K562 (cell line): ENCODE measurements at regions not wholly inside any gene's neighbourhood (a gene's known extent, or its start where the extent isn't known, plus 50 kb on each side); places are given as distances from the start of the nearest gene placed in this dataset.

Experiments
- ATAC-seq: fragments of 200-7000 bp; cut with Tn5 transposase; 3 replicates; pipeline ENCODE4 v1.9.1; 2020; ENCODE audit warnings: moderate library complexity
- BruUV-seq: library from RNA; stranded (reverse); fragments of 400-500 nt; replicated peaks from 2 replicates; lab custom pipeline; 2021; lab: Mats Ljungman, UMichigan
- CTCF ChIA-PET: fragments of 300-600 bp; formaldehyde crosslinking; extraction: SDS; loops from one replicate; lab custom pipeline; 2021; ENCODE audit warnings: low intra/inter-chr PET ratio; lab: Yijun Ruan, JAX
- POLR2A ChIA-PET: fragments of 300-600, 350-650 bp; sonication (Branson Sonifier 250); formaldehyde crosslinking; extraction: SDS; loops from one replicate; lab custom pipeline; 2021; ENCODE audit warnings: antibody characterized with exemption, inconsistent platforms; lab: Yijun Ruan, JAX
- DNase-seq, 4 experiments: peaks; one replicate each; pipeline versions ENCODE4 v3.0.0 to v3.0.0-alpha.2; 2011 to 2018; ENCODE audit warnings: low spot score in 3 of 4, mixed read lengths in 3 of 4; ENCODE audit errors: extremely low read depth in 1 of 4
- FAIRE-seq: peaks from 2 replicates; lab custom pipeline; 2011; peaks lifted over from hg19 to GRCh38; lab: Jason Lieb, UNC
- H2AFZ ChIP-seq: 2 replicates; pipeline ENCODE4 v1.6.0; 2011; ENCODE audit warnings: low read depth, low read length, control low read depth, inconsistent platforms
- H3K27ac ChIP-seq: fragments of 200-600 bp; 3 replicates; pipeline ENCODE4 v1.8.0; 2011; ENCODE audit warnings: low read depth, mild to moderate bottlenecking, control low read depth, inconsistent platforms, low read length, moderate library complexity, mixed read lengths; ENCODE audit errors: extremely low read depth
- H3K27me3 ChIP-seq, 2 experiments: fragments of 300-600 bp in 1 of 2; 2 replicates in 1 of 2; 3 replicates in 1 of 2; pipeline versions ENCODE4 v1.6.0 to v1.8.0; 2011; ENCODE audit warnings: inconsistent platforms in 2 of 2, low read length in 2 of 2, mild to moderate bottlenecking in 1 of 2, mixed read lengths in 1 of 2, moderate library complexity in 1 of 2; ENCODE audit not compliant: control insufficient read depth in 2 of 2, insufficient read depth in 2 of 2
- H3K36me3 ChIP-seq: fragments of 300-600 bp; 3 replicates; pipeline ENCODE4 v1.8.0; 2011; ENCODE audit warnings: mild to moderate bottlenecking, low read length, inconsistent platforms; ENCODE audit not compliant: control insufficient read depth, insufficient read depth
- H3K4me1 ChIP-seq, 2 experiments: fragments of 200-600 bp in 1 of 2; replicated peaks in 1 of 2; 2 replicates in 1 of 2; 3 replicates in 1 of 2; pipeline versions ENCODE4 v1.5.1 to v1.8.0; 2011; ENCODE audit warnings: inconsistent platforms in 2 of 2, low read length in 2 of 2, mild to moderate bottlenecking in 1 of 2, mixed read lengths in 1 of 2, moderate library complexity in 1 of 2; ENCODE audit not compliant: control insufficient read depth in 2 of 2, insufficient read depth in 2 of 2
- H3K4me2 ChIP-seq: 2 replicates; pipeline ENCODE4 v1.6.1; 2011; ENCODE audit warnings: low read length, control low read depth, inconsistent platforms, mixed read lengths; ENCODE audit not compliant: insufficient read depth
- H3K4me3 ChIP-seq: fragments of 200-600 bp; sonication (generic), shearing (Covaris generic); 2 replicates; pipeline ENCODE4 v1.5.1; 2016; ENCODE audit warnings: control low read depth, inconsistent platforms
- H3K79me2 ChIP-seq: fragments of 200-600 bp; 3 replicates; pipeline ENCODE4 v1.8.0; 2011; ENCODE audit warnings: low read length, inconsistent platforms; ENCODE audit not compliant: control insufficient read depth, insufficient read depth
- H3K9ac ChIP-seq, 2 experiments: 2 replicates each; pipeline versions ENCODE4 v1.6.0 to v1.6.1; 2011; ENCODE audit warnings: low read depth in 2 of 2, low read length in 2 of 2, control low read depth in 1 of 2, inconsistent platforms in 1 of 2, mild to moderate bottlenecking in 1 of 2, mixed read lengths in 1 of 2; ENCODE audit not compliant: insufficient read depth in 1 of 2
- H3K9me1 ChIP-seq: one replicate; pipeline ENCODE4 v1.6.0; 2011; ENCODE audit warnings: inconsistent platforms, mild to moderate bottlenecking, low read length, moderate library complexity; ENCODE audit not compliant: control insufficient read depth, insufficient read depth
- H3K9me3 ChIP-seq: replicated peaks from 2 replicates; pipeline ENCODE4 v1.5.1; 2011; ENCODE audit warnings: low read depth, low read length, inconsistent platforms; ENCODE audit not compliant: control insufficient read depth, insufficient read depth
- H4K20me1 ChIP-seq: replicated peaks from 2 replicates; pipeline ENCODE4 v1.6.1; 2011; ENCODE audit warnings: low read length, inconsistent platforms, mixed read lengths; ENCODE audit not compliant: control insufficient read depth, insufficient read depth
- BDP1 ChIP-seq: IDR thresholded peaks from 3 replicates; pipeline ENCODE4 v1.6.1; 2011; ENCODE audit not compliant: insufficient read length, insufficient read depth
- CHD2 ChIP-seq: IDR thresholded peaks from 2 replicates; pipeline ENCODE4 v1.6.1; 2011; ENCODE audit warnings: low read depth, low read length
- EWSR1 ChIP-seq: fragments of 450-650 bp; IDR thresholded peaks from 2 replicates; pipeline ENCODE4 v1.6.1; 2018; ENCODE audit warnings: borderline replicate concordance, mild to moderate bottlenecking, low read depth, moderate library complexity; ENCODE audit not compliant: partially characterized antibody
- FOS ChIP-seq: IDR thresholded peaks from 3 replicates; pipeline ENCODE4 v1.6.1; 2011; ENCODE audit not compliant: insufficient read length; ENCODE audit errors: extremely low read depth
- FOSL1 ChIP-seq: fragments of 200-800 bp; sonication (Bioruptor generic); conservative IDR thresholded peaks from 2 replicates; pipeline ENCODE4 v1.6.1; 2016; ENCODE audit warnings: missing genetic modification characterization, missing compliant biosample characterization
- FOXO4 ChIP-seq: fragments of 450-650 bp; formaldehyde crosslinking; IDR thresholded peaks from 2 replicates; pipeline ENCODE4 v1.4.0; 2020; ENCODE audit warnings: mild to moderate bottlenecking, moderate library complexity
- GATAD2B ChIP-seq: fragments of 450-650 bp; IDR thresholded peaks from 2 replicates; pipeline ENCODE4 v1.6.1; 2017; ENCODE audit warnings: mild to moderate bottlenecking, borderline replicate concordance
- HDAC3 ChIP-seq: fragments of 450-650 bp; IDR thresholded peaks from 2 replicates; pipeline ENCODE4 v1.6.1; 2018; ENCODE audit warnings: borderline replicate concordance, mild to moderate bottlenecking, moderate library complexity; ENCODE audit not compliant: partially characterized antibody
- LCOR ChIP-seq: sonication (generic); formaldehyde crosslinking; IDR thresholded peaks from 2 replicates; pipeline ENCODE4 v1.8.0; 2022; ENCODE audit warnings: mild to moderate bottlenecking, missing genetic modification reagents
- NCOA4 ChIP-seq: fragments of 450-650 bp; IDR thresholded peaks from 2 replicates; pipeline ENCODE4 v1.6.1; 2018; ENCODE audit warnings: mild to moderate bottlenecking; ENCODE audit not compliant: partially characterized antibody
- THRB ChIP-seq: fragments of 450-650 bp; formaldehyde crosslinking; conservative IDR thresholded peaks from 2 replicates; pipeline ENCODE4 v1.4.0; 2022; ENCODE audit warnings: mild to moderate bottlenecking, missing genetic modification characterization
- ZNF212 ChIP-seq: fragments of 450-650 bp; formaldehyde crosslinking; IDR thresholded peaks from 2 replicates; pipeline ENCODE4 v1.4.0; 2020; ENCODE audit warnings: mild to moderate bottlenecking
- ZNF561 ChIP-seq: fragments of 450-650 bp; formaldehyde crosslinking; conservative IDR thresholded peaks from 2 replicates; pipeline ENCODE4 v1.4.0; 2020; ENCODE audit warnings: mild to moderate bottlenecking, moderate library complexity
- ZNF644 ChIP-seq: fragments of 200-800 bp; sonication (Bioruptor generic); IDR thresholded peaks from 2 replicates; pipeline ENCODE4 v1.6.1; 2016; ENCODE audit warnings: low read depth, missing genetic modification characterization, missing compliant biosample characterization
- ZNF75A ChIP-seq: fragments of 450-650 bp; formaldehyde crosslinking; IDR thresholded peaks from 2 replicates; pipeline ENCODE4 v1.4.0; 2020; ENCODE audit warnings: mild to moderate bottlenecking
- ZNF780A ChIP-seq: fragments of 250-450 bp; sonication (Bioruptor Pico); IDR thresholded peaks from 2 replicates; pipeline ENCODE4 v1.5.0; 2021; ENCODE audit warnings: mild to moderate bottlenecking
- WGBS: fragments of 100-300 bp; shearing (Covaris generic); methylation state at CpG from one replicate; pipeline ENCODE4 v1.1.6; 2016; ENCODE audit warnings: low coverage, mixed read lengths; ENCODE audit not compliant: insufficient coverage; ENCODE audit errors: missing lambda C conversion rate; 5-methylcytosine and 5-hydroxymethylcytosine counted together
- in situ Hi-C: fragments of 300-500 bp; cut with MboI; formaldehyde crosslinking; loops from 4 replicates; pipeline ENCODE4 v1.15.0; 2018; ENCODE audit warnings: inconsistent platforms, mixed read lengths
- intact Hi-C: fragments of 100-400 bp; cut with micrococcal nuclease; formaldehyde crosslinking; loops from 2 replicates; pipeline ENCODE4 v1.14.2; 2022

- TF ChIP-seq ZNF75A (CRISPR knock-in tag) (no peak), GATAD2B (no peak), ZNF212 (CRISPR knock-in tag) (no peak), ZNF561 (CRISPR knock-in tag) (no peak), BDP1 (no peak), ZNF644 (tag) (no peak), EWSR1 (no peak), HDAC3 (no peak)
Measured at GRCh38 chr13:99894840-99895443, 76.6 kb downstream of the ZIC5 start (continued).

- BruUV-seq = no TSS peak
- H3K27me3 ChIP-seq = peaks cover 21 to 48% of the 10 kb centered on the region in 2 experiments
- H3K4me3 ChIP-seq = no peak overlapping the region
- ChIA-PET CTCF (no interaction called here), POLR2A (no interaction called here)
- intact Hi-C loops (no loop called here), in situ Hi-C loops (no loop called here)
- 2% methylated on average over 10 of the region's 13 CpGs for WGBS
- no peaks in the 10 kb centered on the region for H3K79me2 ChIP-seq
- H3K9ac ChIP-seq = no peak overlapping the region
- H3K9me3 ChIP-seq = no peaks in the 10 kb centered on the region
- no peak for FAIRE-seq
- H4K20me1 ChIP-seq = 0 out of 2 replicates have a peak, but pooled peaks cover 3% of the 10 kb centered on the region
- no peak for ATAC-seq
- DNase-seq = no peak
- no peaks in the 10 kb centered on the region for H3K9me1 ChIP-seq
- H2AFZ ChIP-seq = no peak overlapping the region
- no peaks in the 10 kb centered on the region for H3K36me3 ChIP-seq
- no peak overlapping the region for H3K4me2 ChIP-seq
- no peak overlapping the region for H3K27ac ChIP-seq
- H3K4me1 ChIP-seq = peaks cover 0 to 4% of the 10 kb centered on the region in 2 experiments; a peak in 1 of 5 replicates
- TF ChIP-seq LCOR (CRISPR knock-in tag) = no peak
- TF ChIP-seq FOSL1 = no peak
- no peak for TF ChIP-seq ZNF780A (CRISPR knock-in tag)
- no peak for TF ChIP-seq THRB (CRISPR knock-in tag)
- TF ChIP-seq NCOA4 = no peak
- no peak for TF ChIP-seq FOXO4 (CRISPR knock-in tag)
- no peak for TF ChIP-seq CHD2
- no peak for TF ChIP-seq FOS
Measured at GRCh38 chr13:99894105-99894839, 77.3 kb downstream of the ZIC5 start.
